HG02588 (cell line): ENCODE measurements at regions not wholly inside any gene's neighbourhood (a gene's known extent, or its start where the extent isn't known, plus 50 kb on each side); places are given as distances from the start of the nearest gene placed in this dataset.
A peak's percentile ranks its signal among the peaks of the same experiment; 100 is the strongest.

Experiments
- ATAC-seq: cut with Tn5 transposase; IDR thresholded peaks from one replicate; pipeline ENCODE4 v1.9.1; 2021; ENCODE audit warnings: mild to moderate bottlenecking, moderate library complexity; ENCODE audit not compliant: unreplicated experiment

DNA sequence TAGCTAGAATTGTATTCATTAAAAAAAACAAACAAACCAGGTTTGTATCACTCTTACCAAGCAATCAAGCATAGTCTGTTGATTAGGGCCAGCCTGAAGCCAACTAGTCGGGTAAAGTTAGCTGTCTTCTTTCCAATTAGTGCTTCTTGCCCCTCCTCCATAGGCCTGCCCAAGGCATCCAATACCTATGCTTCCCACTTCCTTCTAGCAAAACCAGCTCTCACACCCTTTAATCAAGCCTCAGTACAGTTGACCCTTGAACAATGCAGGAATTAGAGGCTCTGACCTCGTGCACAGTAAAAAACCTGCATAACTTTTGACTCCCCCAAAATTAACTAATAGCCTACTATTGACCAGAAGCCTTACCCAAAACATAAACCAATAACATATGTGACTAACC lies 119.1 kb upstream of the DTNBP1 start:
- ATAC-seq: no peak

DNA sequence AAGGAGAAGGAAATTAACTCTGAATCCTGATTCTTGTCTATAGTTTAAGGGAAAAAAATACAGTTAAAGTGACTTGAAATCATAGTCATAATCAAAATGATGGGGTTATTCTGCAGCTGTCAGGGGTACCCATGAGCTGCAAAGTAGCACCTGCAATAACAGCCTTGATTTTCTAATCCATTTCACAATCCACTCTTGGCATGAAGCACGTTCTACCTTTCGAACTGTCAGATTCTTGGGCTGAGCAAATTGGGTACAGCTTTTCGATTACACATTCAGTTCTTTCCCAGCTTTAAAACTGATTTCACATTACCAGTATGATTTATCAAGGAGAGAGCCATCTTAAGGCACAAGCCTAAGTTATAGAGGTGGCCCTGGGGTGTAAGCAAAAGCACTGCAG lies 118.5 kb upstream of the DTNBP1 start:
- no peak for ATAC-seq

DNA sequence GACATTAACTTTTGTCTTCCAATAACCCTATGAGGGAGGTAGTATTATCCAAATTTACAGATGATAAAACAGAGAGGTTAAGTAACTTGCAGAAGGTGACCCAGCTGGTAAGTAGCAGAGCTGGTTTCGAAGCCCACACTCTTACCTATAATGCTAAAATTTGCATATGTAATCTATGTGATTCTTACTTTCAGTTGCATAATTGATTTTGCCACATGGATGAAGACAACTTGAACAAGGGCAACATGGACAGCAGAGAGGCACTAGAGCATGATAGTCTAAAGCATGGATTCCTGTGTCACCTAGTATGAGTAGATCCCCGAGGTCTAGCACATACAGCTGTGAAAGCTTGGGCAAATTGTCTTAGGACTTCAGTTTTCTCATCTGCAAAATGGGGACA lies 117.6 kb upstream of the DTNBP1 start:
- ATAC-seq: no peak

DNA sequence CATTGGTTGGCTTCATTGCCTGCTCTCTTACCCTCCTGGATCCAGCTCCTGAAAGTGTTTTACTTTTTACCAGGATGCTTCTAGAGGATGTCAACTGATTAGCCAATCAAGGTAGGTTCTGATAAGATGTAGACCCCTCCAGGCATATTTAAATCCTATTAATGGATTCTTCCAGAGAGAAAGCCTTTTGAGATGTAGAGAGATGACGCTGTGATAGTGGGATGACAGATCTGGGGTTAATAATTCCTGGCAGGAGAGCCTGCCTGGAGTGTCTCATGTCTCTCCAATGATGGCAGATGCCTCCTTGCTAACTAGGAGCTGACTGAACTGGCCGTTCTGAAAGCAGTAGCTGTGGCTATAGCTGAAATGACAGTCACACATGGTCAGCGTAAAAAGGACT lies 116.9 kb upstream of the DTNBP1 start:
- ATAC-seq: no peak

DNA sequence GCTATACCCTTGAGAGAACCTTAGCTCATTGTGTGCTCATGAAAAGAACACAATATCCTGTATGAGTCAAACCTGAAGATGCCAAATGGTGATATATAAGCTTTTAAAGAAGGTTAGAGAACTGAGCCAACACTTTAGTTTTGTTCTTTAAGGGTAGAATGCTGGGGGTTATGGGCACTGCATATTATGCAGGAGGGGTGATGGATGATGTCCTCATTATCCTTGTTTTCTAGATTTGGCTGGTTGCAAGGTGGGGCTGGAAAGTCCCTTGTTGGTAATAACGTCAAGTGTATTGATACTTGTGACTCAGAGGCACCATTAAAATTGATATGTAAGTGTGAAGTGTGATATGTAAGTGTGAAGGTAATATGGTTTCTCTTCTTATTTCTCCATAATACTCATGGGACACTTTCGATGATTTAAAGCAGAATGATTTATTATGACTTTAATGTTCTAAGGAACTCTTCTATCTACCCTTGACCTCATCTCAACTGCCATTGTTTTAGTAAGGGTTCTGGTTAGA lies 113.7 kb upstream of the DTNBP1 start:
- peak; percentile 76 for ATAC-seq

DNA sequence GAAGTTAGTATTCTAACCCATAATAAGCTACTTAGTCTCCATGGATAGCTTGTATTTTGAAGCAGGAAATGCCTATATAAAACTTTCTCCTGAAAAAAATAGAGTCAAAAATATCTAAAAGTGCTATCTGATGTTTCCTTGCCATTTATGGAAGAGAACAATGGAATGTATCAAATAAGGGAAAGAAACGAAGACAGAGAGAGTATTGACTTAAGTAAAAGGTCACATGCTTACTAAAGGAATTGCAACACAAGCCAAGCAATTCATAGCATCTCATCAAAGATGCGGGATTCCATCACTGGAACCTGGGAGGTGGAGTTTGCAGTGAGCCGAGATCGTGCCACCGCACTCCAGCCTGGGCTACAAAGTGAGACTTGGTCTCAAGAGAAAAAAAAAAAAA lies 112.9 kb upstream of the DTNBP1 start:
- no peak for ATAC-seq

DNA sequence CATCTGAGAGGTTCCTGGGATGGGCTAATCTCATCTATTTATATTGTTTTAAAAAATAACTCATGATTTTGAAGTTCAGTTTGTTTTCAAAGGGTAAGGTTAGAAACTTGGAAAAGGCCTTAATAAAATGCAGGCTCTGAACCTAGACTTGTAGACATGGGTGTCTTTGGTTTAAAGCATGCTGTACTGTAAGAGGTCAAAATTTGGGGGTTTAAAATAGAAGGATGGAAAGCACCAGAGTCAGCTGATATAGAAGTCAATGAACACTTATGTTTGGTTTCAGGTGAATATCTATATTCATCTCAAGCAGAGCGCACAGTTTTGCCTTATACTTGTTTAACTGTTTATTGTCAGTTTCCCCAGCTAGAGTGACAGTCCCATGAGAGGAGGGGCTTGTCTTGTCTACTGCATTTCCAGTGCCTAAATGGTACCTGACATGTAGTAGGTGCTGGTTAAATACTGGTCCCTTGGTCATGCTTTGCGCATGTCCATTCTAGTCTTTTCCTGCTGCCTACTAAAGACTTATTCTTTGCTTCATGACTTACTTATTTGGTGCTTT lies 112.3 kb upstream of the DTNBP1 start:
- ATAC-seq: no peak

DNA sequence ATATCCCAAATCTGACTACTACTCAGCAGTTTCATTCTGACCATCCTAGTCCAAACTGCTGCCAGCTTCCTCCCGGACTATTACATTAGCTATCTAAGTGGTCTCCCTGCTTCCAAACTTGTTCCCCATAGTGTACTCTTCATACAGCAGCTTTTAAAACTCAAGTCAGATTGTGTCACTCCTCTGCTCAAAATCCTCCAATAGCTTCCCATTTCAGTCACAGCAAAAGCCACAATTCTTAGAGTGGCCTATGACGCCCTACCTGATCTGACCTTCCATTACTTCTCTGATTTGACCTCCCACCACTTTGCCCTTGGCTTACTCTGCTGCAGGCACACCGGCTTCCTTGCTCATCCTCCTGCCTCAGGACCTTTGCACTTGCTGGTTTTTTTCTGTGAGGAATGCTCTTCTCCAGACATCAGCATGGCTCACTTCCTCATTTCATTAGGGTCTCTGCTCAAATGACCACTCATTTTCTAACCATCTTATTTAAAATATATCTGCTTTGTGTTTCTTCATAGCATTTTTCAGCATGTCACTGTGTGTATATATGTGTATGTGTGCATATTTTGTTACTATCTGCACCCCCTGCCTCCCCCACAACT lies 111.1 kb upstream of the DTNBP1 start:
- ATAC-seq: no peak

DNA sequence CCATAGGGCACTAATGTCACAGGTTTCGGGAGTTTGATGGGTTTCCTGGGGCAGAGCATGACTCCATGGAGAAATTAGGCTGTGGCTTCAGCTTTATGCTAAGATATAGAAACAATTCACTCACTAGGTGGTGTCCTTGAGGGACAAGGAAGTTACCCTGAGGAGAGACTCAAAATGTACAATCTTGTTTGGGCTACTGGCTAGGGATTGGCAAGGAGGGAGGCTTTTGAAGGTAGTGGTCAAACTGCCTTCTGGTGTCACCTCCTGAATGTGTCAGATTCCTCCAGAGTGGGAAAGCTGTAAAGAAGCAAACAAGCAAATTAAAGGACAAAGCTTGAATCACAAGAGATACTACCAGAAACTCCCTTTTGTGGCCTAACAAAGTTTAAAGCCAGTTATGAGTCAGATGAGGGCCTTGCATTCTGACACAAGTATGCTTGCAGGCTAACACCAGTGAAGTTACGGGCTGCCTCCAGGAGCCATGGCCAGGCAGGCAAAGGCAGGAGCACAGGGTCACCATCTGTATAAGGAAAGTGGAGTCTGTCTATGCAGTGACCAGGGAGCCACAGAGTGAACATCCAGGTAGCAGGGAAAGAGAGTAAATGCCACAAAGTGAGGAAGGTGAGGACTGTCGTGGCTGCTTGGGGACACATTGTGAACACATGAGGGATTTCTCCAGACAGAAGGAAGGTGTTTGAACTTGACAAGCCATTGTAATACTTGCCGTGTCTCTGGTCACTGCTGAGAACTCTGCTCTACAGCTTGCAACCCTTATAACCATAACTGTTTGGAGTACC lies 107.7 kb upstream of the DTNBP1 start:
- ATAC-seq: peak; percentile 84

DNA sequence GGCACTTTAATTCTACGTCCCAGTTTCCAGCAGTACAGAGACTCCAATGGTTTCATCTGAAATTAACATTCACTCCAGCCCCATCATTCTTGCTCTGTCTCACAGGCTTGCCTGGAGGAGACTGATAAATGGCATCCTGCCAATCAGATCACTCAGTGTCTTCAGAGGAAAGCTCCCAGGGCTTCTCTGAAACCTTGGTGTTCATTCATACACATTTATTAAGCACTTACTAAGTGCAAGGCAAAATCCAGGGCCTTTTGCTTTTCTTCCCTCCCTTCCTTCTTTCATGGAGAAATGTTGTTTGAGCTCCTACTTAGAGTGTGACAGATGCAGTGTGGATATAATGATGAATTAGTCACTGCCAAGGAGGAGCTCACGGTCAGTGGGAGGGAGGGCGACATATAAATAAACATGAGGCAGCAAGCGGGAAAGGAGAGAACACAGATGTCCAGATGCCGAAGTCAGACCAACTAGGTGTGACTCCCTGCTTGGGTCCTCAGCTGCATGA lies 106.7 kb upstream of the DTNBP1 start:
- no peak for ATAC-seq

DNA sequence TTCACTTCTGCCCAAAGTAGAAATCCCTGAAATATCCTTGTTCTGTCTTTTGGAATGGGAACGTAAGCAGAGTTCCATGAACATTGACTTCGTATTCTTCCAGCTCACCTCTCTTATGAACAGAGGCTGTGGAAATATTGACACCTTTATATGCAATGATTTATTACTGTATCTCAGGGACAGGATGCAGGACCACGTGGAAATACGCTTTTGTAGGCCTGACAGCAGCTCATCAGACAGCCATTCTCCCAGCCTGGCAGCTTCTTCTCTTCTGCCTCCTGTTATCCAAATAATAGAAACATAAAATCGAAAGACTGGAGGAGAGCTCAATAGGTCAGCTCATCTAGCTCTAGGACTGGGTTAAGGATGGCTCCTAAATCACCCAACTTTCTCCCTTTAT lies 106.2 kb upstream of the DTNBP1 start:
- ATAC-seq: no peak

DNA sequence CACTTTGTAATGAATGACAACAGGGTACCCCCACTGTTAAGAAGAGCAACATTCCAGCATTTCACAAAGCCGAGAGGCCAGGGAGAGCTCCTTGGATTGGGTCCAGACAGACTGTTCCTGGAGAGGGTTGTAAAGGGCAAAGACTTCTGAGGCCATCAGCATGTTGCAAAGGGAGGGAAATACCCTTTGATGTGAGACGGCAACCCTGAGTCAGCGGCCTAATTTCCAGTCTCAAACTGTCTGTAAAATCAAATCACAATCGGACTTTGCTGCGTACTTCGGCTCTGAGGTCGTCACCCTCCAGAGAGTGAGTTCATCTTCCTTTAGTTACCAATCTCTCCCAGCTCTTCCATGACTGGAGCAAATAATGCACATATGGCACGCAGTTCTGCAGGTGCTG lies 101.0 kb upstream of the DTNBP1 start:
- no peak for ATAC-seq

DNA sequence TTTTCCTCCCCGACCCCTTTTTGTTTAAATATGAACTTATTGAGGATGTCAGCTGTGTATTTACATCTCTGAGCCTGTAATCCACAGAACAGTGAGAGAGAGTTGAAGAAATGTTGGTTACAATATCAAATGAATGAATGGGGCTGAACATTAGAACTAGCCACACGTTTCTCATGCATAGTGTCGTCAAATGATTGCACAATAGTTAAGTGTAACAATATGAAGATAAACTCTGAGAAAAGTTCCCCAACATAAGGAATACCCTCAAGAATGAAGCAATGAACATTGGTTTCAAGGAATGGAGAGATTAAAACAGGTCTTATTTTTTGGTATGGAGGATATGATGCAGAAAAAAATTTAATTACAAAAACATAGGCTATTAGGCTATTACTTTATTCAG lies 100.5 kb upstream of the DTNBP1 start:
- no peak for ATAC-seq

DNA sequence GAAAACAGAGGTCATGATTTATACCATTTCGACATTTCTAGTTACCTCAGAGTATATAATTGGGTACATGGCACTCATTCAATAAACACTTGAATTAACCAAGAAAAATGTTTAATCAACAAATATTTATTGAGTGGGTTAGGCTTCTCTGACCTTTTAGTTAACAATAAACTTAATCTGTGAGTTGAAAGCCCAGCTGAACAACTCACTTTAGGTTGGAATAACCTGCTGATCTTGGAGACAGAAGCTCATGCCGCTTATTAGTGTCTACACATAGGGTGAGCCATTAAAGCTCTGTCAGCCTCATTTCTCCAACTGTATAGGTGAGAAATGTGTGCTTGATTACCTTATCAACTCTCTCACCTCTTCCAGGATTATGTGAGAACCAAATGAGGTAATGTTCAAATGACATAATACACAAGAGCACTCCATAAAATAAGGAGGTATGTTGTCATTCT lies 98.2 kb upstream of the DTNBP1 start:
- ATAC-seq: no peak

DNA sequence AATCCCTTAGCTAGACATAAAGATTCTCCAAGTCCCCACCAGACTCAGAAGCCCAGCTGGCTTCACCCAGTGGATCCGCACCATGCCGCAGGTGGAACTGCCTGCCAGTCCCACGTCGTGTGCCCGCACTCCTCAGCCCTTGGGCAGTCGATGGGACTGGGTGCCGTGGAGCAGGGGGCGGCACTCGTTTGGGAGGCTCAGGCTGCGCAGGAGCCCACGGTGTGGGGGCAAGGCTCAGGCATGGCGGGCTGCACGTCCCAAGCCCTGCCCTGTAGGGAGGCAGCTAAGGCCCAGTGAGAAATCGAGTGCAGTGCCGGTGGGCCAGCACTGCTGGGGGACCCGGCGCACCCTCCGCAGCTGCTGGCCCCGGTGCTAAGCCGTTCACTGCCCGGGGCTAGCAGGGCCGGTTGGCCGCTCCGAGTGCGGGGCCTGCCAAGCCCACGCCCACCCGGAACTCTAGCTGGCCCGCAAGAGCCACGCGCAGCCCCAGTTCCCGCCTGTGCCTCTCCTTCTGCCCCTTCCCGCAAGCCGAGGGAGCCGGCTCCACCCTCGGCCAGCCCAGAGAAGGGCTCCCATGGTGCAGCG lies 95.9 kb upstream of the DTNBP1 start:
- ATAC-seq: no peak

DNA sequence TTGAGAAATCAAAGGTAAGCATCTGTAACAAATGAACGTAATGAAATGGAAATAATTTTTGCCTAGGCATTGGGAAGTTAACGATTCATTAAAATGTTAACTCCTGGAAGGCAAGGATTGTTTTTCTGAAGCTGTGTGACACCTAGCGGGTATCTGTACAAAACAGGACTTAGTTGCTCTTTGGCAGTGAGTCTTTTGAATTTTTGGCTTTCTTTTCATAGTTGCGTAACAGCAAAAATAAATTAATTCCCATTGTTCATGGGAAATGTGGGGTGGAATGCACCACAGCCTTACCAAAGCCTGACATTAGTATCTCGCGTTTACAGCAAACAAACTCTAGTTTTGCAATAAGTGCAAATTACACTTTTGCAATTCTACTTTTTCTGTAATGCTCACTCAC lies 92.7 kb upstream of the DTNBP1 start:
- no peak for ATAC-seq

DNA sequence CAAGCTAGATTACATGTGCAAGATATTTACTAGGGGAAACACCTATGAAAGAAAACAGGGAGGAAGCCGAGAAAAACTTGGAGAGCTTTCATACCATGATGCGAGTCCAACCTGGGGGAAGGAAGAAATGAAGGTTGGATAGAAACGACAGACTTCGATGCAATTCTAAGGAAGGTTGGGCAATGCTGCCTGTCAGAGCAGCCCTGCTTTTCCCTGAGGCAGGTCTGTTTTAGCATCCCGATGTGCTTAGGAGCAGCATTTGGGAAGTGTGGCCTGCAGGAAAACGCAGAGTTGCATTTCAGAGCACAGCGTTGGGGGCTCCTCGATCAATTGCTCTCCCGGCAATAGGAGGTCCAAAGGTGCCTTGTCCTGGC lies 91.9 kb upstream of the DTNBP1 start:
- ATAC-seq: no peak

DNA sequence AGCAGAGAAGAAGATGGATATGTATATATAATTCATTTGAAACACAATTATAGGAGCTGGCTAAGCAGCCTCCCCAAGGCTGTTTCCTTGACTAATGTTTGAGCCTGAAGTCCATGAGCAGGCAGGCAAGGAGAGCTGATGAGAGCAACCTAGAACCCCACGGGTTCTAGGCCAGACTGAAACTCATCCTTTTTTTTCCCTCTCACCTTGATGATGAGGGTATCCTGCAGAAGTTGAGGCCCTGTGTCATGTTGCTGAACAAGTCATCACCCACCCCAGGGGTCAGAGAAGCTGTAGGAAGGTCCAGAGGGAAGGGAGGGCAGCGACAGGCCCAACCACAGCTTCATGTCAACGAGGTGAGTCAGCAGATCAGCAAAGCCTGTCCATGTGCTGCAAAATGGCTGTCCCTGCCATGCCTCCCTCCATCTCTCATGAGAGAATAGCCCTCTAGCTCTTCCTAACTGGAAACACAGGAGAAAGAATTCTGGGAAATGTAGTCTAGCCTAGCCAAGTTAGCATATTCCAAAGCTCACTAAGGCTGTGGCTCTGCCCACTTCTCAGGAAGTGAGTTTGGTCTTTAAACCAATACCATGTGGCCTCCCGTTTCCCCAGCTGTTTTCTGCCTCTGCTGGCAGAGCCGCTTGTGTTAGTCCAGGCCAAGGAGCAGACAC lies 91.3 kb upstream of the DTNBP1 start:
- no peak for ATAC-seq

DNA sequence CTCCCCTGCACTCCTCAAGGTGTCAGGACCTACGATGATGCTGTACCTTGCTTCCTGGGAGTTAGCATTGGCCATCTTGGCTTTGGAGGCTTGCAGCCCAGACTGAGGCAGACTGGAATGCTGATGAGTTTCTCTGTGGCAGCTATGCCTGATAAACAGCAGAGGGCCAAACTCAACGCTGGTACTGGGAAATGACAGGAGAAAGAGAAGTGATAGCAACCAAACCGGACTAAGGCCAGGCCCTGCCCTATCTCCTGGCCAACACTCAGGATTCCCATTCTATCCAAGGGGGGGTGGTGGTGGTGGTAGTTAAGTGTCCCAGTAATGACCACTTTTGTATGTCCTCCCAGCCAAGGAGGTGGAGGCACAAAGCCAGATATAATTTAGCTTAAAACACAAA lies 90.0 kb upstream of the DTNBP1 start:
- no peak for ATAC-seq

DNA sequence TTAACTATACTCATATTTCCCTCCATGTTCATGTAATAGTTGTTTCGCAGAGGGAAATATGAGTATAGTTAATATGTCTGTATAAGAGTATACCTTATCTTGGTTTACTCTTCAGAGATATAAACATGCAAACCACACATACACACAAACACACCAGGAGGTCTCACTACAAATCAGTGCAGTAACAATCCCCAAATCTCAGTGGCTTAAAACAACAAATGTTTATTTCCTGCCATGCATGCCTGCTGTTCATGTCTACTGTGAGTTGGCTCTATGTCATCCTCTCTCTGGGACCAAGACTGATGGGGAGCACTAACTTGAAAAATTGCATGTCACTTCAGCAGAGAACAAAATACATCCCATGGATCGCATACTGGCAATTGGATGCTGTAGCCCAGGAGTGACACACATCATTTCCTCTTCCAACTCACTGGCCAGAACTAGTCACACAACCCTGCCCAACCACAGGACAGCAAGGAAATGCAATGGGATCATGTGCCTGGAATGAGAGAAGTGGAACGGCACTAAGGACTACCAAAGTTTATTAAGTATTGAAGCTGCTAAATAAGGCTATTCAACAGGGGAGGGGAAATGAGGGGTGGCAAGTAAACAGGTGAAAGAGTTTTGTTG lies 89.0 kb upstream of the DTNBP1 start:
- ATAC-seq: no peak

DNA sequence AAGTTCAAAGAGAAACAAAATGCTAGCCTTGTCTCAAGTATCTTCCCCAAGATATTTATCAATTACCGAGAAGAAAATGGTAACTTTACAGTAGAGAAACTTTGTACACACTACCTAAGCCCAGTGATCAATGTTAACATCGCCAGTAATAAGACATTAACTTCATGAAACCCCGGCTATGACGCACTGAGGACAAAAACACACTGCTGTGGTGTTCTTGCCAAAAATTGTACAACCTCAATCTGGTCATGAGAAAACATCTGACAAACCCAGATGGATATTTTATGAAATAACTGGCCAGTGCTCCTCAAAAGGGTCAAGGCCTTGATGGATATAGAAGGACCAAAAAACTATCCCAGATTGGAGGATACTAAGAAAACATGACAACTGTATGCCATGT lies 85.5 kb upstream of the DTNBP1 start:
- ATAC-seq: no peak
